Body of pancreas (tissue), 4 donors: ENCODE measurements at regions not wholly inside any gene's neighbourhood (a gene's known extent, or its start where the extent isn't known, plus 50 kb on each side); places are given as distances from the start of the nearest gene placed in this dataset.

ENCODE experiments used
- CTCF ChIP-seq, 7 experiments: fragments of 450-650 bp in 4 of 7; fragments of 200-600 bp in 3 of 7; sonication (generic) in 3 of 7; IDR thresholded peaks; one replicate each; pipeline ENCODE4 v1.5.1; 2016 to 2019; ENCODE audit warnings: antibody characterized with exemption in 7 of 7
- POLR2A ChIP-seq, 3 donors: fragments of 450-650 bp; IDR thresholded peaks; one replicate each; pipeline ENCODE4 v1.6.1; 2016; ENCODE audit warnings: antibody characterized with exemption in 3 of 3, mild to moderate bottlenecking in 2 of 3

GRCh38 chr9:117625154-117625553 lies 79.0 kb upstream of the TLR4 start:
- TF ChIP-seq CTCF (IDR thresholded peaks at IDR 0.05) (no peak), POLR2A (IDR thresholded peaks at IDR 0.05) (no peak)
